GM18502 (cell line): ENCODE measurements at regions not wholly inside any gene's neighbourhood (a gene's known extent, or its start where the extent isn't known, plus 50 kb on each side); places are given as distances from the start of the nearest gene placed in this dataset.
A peak's percentile ranks its signal among the peaks of the same experiment; 100 is the strongest.

Experiments
- ATAC-seq: cut with Tn5 transposase; IDR thresholded peaks from one replicate; pipeline ENCODE4 v1.9.1; 2021; ENCODE audit warnings: mild to moderate bottlenecking; ENCODE audit not compliant: unreplicated experiment, poor library complexity

DNA sequence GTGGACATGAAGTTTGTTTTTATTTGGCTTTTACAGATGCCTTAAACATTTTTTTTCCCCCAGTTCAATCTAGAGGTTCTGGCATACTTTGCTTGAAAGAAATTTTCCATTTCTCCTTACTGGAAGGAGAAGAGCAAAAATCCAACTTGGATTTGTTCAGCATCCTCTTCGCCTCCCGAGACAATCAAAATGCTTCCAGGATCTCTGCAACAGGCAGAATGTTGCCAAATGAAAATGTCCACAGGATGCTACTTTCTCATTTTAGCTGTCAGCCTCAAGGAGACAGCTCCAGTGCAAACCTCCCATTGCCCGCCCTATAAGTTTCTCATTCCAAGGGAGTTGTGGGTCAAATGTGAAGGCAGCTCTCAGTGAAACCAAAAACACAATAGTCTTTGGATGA, 1972.1 kb downstream of the MAT2B start:
- ATAC-seq: no peak

DNA sequence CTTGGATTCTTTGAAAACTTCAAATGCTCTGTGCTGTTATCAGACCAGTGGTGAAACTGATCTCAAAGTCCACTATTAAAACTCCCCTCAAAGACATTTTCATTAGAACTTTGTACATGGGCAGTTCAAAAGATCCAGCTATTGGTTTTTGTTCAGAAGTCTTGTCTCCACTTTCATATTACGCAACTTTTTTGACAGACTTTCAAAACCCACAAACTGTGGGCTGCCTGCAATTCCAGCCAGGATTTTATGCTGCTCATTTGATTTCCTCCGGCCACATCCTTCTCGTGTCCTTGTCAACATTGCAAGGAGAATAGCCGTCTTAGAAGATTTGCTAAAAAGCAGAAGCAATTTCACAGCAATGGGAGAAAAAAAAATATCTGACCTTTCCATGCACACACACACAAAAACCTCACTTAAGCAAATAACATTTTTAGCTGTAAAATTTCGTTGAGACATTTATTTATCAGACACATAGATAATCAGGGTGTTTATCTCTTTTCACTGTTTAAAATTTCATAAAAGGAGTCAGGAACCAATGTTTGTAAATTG, 1990.5 kb downstream of the MAT2B start:
- no peak for ATAC-seq

DNA sequence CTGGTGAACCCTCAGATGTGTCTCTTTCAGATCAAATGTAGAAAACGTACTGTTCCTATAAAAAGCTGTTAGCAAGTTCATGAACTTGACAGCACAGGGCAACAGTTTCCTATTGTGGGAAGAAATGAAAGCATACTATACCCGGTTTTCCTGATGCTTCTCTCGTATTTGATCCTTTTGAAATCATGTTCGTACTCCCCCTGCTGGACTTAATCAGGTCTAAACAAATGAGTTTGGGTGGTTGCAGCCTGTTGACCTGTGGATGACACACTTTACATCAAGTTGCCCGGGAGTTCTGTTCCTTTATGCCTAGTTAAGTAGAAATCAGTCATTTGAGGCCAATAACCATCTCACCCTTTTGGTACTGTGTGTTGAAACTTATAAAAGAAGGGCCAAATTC, 1992.3 kb downstream of the MAT2B start:
- ATAC-seq: no peak

DNA sequence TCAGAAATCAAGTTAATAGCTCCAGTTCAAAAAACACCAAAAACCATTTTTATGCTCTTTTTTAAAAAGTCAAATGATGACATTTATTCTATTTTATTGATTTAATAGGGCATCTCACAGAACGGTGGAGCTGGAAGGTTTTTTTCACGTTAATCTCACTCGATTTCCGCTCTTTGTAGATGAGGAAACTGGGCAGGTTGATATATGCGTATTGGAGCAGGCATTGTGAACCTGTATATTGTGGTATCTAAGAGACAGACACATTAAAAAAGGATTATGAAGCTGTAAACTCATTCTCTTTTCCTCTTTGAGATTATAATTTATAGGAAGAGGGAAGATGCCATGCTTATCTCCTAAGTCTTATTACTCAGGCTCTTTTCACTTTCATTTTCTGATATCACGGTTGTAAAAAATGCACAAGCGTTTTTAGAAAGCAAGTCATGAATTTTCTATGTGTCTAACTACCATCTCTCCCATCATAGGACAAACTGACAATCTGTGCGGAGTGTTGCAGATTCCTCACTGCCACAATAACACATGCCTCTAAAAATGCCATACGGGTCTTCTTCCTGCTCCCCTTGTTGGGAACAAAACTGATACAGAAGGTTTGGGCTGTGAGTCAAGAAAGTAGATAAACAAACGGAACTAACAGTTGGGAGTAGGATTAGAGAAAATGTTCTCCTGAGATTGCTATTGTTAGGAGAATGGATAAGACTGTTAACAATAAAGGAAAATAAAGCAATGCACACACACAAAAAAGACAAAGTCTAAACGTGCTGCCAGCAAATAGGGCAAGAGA, 1997.7 kb downstream of the MAT2B start:
- no peak for ATAC-seq

DNA sequence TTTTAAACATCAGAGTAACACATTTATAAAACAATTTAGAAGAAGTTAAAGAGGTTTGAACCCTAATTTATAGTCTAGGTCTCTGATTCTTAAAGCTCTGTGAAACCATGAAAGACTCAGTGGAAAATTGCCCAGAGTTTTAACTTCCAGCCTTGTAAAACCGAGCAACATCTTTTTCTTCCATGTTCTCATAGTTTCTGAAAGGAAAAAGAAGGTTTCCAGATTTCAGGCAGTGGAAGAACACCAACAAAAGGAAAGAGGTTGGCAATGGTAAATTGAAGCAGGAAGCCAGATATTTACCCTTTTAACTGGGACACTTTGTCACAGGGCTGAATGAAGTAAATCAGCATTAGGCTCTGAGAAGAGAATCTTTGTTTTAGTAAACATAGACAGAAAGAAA, 1999.3 kb downstream of the MAT2B start:
- no peak for ATAC-seq

DNA sequence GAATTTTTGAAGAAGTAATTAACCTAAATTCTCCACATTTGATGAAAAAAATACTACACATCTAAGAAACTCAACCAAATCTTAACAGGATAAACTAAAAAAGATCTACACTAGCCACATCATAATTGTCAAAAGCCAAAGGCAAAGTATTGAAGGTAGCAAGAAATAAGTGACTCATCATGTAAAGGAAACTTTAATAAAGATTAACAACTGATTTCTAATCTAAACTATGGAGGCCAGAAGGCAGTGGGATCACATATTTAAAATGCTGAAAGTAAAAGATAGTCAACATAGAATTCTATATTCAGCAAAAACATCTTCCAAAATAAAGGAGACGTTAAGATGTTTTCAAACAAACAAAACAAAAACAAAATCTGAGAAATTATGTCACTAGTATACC, 2002.9 kb downstream of the MAT2B start:
- no peak for ATAC-seq

DNA sequence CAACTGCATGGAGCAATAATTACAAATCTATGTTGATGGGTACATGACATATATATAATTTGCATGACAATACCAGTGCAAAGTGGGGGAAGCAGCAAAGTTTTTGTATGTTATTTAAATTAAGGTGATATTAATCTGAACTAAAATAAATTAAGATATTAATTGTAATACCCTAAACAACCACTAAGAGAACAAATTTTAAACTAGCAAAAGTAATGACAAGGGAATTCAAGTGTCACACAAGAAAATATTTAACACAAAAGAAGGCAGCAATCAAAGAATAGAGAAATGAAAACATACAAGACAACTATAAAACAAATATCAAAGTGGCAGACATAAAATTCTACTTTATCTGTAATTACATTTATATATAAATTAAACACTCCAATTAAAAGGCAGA, 2003.4 kb downstream of the MAT2B start:
- no peak for ATAC-seq

DNA sequence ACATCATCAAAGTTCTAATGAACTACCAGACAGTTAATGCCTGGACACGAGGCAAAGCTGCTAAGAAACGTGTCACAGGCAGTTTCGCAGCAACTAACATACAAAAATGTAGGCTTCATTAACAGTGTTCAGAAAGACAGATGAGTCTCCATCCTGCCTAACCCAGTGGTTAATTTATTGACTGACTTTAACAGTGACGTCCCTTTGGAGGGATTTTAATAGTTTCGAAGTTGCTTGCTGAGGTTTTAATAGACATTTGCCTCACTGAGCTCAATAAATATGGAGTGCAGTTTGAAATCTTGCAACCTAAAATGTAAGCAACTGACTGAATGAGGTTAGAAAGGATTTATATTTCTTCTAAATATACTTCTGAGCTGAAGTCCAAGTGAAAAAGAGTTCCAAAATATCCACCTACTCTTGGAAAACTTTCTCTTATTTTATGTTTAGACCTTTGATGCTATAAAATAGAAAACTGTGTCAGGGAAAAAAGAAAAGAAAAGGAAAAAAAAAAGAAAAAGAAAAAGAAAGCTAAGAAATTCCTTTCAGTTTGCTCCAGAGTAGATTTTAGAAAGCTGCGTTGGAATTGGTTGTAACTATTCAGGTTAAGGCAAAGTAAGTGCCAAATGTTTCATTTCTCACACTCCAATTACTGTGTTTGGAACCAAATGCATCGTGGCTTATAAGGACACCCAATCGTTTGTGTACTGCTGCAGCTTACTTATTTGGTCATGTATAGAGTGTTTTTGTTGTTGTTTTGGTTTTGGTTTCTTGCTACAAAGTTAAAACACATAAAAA, 2016.6 kb downstream of the MAT2B start:
- ATAC-seq: no peak

DNA sequence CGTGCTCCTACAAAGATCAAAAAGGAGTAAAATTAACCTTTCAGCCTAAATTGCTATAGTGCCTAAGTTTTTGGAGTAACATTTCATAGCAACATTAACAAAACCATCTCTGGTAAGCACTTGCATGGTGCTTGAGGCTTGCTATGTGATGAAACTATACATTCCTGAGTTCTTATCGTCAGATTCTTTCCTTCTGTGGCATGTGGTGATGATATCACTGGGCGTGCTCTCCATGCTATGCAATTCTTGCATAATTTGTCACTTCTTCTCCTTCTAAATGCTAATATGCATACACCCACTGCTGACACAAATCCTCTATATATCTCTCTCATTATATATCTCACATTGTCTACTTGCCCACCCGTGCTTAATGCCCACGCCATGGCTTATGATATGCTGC, 2019.9 kb downstream of the MAT2B start:
- no peak for ATAC-seq

DNA sequence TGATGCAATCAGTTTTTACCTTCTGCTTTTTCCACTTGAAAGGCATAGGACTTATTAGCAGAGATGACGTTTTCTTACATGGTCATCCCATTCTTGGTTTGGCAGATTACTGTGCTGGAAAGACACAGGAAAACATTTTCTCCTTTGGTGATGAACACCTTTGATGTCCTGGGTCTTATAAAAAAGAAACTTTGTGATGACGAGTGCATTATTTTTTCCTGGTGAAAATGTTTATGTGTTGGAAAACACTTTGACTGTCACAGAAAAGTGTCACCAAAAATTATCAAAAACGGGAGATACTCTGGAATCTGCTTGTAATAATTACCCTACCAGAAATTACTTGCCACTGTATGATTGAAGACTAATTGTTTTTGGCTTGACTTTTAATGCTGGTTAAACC, 2020.9 kb downstream of the MAT2B start:
- ATAC-seq: no peak

DNA sequence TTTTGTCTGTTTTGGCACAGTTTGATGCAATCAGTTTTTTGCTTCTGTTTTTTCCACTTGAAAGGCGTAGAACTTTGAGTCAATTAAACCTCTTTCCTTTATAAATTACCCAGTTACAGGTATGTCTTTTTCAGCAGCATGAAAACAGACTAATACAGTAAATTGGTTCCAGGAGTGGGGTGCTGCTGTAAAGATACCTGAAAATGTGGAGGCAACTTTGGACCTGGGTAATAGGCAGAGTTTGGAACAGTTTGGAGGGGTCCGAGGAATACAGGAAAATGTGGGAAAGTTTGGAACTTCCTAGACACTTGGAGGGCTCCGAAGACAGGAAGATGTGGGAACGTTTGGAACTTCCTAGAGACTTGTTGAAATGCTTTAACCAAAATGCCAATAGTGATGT, 2022.2 kb downstream of the MAT2B start:
- ATAC-seq: no peak

DNA sequence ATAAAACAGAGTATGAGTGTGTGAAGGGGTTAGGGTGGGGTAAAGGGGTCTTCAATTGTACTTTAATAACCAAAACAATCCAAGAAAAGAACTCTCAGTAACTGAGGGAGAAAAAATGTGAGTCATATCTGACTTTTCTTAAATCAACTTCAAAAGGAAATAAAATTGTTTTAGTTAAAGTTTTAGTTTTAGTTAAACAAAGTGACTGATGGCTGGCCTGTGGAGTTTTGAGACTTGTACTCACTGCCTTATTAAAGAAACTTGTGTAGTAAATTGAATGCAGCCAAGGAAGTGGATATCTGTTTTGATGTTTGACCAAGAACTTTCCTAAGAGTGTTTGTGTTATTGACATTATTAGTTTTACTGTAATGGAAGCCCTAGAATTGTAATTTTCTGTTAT, 2032.6 kb downstream of the MAT2B start:
- ATAC-seq: no peak

DNA sequence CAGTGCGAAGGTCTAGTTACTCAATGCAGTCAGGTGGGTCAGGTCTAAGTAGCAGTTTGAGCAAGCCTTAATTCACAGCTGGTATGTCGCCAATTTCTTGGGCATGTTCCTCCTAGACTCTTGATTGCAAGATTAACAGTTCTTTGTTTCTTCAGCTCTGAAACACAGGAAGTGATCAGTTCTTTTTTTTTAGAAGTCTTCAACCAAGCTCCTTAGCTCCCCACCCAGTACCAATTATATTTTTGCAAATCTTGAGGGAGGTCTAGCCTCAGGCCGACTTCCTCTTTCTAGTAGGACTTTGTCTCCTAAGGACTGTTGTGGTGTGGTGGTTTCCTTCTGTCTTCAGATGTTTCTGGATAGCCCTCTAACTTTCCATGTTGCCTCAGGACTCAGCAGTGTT, 2054.2 kb downstream of the MAT2B start:
- peak; percentile 71 for ATAC-seq

DNA sequence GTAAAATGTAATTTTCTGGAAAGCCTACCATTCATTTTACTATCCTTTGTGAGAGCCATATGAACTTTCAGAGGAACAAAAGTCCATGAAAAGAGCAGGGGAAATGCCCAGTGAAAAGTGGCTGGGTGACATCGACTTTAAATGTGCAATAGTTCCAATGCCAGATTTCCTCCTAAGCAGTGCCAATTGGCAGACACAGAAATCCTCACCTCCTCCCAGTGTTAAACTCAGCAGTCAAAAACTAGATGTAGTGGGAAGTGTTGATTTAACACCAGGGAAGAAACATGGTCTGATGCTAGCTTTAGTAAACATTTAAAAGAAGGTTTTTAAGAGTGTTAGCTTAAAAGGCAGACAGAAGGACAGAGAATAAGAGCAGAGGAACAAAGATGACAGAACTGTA, 2055.2 kb downstream of the MAT2B start:
- ATAC-seq: no peak

DNA sequence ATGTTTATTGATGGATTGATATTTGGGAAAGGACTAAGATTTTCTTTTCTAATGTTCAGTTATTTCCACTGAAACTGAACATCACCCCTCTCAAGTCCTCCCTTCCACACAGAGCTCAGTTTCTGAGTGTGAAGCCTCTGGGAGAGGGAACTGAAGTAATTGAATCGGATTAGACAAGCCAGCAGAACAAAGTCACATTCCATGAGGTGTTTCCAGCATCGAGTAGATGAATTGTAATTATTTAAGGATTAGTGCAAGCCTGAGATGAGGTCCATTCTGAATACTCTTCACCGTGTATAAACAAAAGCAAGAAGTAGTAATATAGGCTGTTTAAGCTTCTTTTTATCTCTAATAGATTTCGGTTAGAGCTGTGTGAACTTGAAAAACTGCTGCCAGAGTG, 2060.5 kb downstream of the MAT2B start:
- no peak for ATAC-seq

DNA sequence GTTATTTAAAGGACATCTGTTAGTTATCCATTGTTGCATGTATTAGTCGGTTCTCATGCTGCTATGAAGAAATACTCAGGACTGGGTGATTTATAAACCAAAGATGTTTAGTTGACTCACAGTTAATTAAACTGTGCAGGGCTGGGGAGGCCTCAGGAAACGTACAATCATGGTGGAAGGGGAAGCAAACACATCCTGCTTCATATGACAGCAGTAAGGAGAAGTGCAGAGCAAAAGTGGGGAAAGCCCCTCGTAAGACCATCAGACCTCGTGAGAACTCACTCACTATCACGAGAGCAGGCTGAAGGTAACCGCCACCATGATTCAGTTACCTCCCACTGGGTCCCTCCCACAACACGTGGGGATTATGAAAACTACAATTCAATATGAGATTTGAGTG, 2064.1 kb downstream of the MAT2B start:
- no peak for ATAC-seq

DNA sequence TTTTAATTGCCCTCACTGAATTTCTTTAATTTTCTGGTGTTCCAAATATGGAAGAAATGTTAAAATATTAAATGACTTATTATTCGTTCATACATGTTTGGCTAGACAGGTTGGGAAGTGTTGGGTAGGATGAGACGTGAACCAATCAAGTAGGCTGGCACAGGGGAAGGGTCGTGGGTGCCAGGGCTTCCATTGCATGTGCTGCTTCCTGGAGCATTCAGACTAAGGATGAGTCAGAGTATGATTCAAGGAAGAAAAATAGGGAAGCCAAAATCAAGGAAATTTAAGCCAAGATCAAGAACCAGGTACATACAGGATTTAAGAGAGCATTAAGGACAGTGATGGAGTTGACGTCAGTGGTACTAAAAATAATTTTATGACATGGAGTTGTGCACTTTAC, 2068.0 kb downstream of the MAT2B start:
- ATAC-seq: no peak

DNA sequence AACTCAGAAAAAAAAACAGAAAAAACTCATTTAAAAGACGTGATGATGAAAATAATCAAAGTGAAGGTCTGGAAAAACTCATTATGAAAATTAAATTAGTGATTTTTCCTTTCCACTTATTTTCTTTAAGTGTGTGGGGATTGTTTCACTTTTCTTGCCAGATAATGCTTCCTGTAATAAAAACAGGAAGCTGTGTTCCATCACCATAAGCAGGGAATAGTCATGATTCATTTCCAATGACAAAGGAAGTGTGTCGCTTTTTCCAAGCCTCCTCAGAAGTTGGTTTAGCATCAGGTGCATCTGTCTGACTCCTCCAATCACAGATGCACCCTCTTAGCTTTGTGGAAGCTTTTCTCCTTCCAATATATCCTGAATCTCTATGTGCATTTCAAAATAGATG, 2068.7 kb downstream of the MAT2B start:
- ATAC-seq: no peak

DNA sequence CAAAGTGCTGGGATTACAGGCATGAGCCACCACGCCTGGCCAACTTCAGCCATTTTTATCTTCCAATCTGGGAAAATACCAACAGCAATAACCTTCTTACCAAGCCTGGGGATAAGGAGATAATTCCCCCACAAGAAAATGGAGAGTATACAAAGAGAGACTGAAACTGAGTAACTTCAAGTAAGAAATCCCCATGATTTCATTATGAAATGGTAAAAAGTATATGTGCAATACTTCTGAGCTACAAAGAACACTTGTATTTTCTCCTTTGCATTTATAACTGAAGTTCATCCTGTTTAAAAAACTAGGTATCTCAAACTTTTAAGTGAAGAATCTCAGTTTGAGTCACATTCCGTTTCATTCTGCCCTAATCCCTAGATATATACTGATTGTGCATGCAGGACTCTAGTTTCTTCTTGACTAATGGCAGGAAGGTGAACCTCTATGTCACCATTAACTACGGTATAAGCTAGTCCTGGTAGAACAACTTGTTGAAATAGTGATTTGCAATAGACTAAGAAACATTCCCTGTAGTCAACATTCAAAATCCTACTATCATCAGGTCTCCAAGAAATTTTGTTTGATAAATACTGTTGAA, 2071.4 kb downstream of the MAT2B start:
- no peak for ATAC-seq

DNA sequence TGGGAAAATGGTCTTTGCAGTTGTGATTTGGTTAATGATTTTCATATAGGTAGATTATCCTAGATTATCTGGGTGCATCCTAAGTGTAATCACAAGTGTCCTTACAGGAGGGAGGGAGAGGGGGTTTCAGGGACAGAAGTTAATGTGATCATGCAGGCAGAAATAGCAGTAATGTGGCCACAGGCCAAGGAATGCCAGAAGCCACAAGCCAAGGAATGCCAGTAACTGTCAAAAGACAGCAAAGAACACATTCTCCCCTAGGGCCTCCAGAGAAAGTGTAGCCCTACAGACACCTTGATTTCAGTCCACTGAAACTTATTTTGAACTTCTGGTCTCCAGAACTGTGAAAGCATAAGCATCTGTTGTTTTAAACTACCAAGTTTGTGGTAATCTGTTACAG, 2074.5 kb downstream of the MAT2B start:
- no peak for ATAC-seq

DNA sequence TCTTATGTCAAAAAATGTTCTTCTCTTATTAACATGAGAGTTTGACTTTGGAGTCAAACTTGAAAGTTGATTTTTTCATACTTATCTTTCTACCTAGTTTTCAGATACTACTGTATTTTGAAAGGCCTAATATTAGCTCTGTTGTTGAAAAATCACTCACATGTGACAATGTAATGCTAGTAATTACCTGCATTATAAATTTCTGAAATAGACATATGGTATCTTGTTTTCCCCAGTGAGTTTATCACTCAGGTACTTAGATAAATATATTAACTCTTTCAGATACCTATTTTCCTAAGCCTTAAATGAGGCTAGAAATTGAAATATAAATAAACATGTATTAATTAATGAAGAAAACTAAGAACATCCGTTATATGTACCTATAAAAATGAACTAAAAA, 2089.3 kb downstream of the MAT2B start:
- no peak for ATAC-seq
